PC-3 (cell line): ENCODE measurements at regions not wholly inside any gene's neighbourhood (a gene's known extent, or its start where the extent isn't known, plus 50 kb on each side); places are given as distances from the start of the nearest gene placed in this dataset.

Experiments
- EZH2 ChIP-seq: fragments of 300-600 bp; sonication (generic); IDR thresholded peaks from one replicate; pipeline ENCODE4 v1.6.1; 2017; ENCODE audit warnings: antibody characterized with exemption, mild to moderate bottlenecking, low read length; ENCODE audit not compliant: unreplicated experiment
- TF ChIP-seq, protein P1 (sequence below): fragments of 300-600 bp; sonication (generic); conservative IDR thresholded peaks from 2 replicates; pipeline ENCODE4 v1.5.1; 2017; ENCODE audit warnings: antibody characterized with exemption, low read depth, mild to moderate bottlenecking, low read length

GRCh38 chr17:13967416-13967815, 101.9 kb upstream of the COX10 start:
- TF ChIP-seq, protein P1, sequence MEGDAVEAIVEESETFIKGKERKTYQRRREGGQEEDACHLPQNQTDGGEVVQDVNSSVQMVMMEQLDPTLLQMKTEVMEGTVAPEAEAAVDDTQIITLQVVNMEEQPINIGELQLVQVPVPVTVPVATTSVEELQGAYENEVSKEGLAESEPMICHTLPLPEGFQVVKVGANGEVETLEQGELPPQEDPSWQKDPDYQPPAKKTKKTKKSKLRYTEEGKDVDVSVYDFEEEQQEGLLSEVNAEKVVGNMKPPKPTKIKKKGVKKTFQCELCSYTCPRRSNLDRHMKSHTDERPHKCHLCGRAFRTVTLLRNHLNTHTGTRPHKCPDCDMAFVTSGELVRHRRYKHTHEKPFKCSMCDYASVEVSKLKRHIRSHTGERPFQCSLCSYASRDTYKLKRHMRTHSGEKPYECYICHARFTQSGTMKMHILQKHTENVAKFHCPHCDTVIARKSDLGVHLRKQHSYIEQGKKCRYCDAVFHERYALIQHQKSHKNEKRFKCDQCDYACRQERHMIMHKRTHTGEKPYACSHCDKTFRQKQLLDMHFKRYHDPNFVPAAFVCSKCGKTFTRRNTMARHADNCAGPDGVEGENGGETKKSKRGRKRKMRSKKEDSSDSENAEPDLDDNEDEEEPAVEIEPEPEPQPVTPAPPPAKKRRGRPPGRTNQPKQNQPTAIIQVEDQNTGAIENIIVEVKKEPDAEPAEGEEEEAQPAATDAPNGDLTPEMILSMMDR, result no peak
- TF ChIP-seq EZH2, result no peak
